T-cell (primary cell): ENCODE measurements at regions not wholly inside any gene's neighbourhood (a gene's known extent, or its start where the extent isn't known, plus 50 kb on each side); places are given as distances from the start of the nearest gene placed in this dataset.

Experiments
- ATAC-seq, 4 experiments: fragments of 200-7000 bp in 3 of 4; fragments of 150-1000 bp in 1 of 4; cut with Tn5 transposase; replicated peaks in 1 of 4; 1 replicate in 3 of 4; 2 replicates in 1 of 4; pipeline ENCODE4 v1.10.0; 2021; ENCODE audit warnings: moderate library complexity in 3 of 4, mild to moderate bottlenecking in 2 of 4, moderate number of reproducible peaks in 1 of 4
- CTCF ChIA-PET, 2 donors: fragments of 300-600 bp; sonication (Branson Sonifier 250); formaldehyde crosslinking; loops; one replicate each; lab custom pipeline; 2022; ENCODE audit warnings: antibody characterized with exemption in 2 of 2; lab: Charles Lee
- POLR2A ChIA-PET, 2 donors: fragments of 300-600 bp; sonication (Branson Sonifier 250); formaldehyde crosslinking; loops; one replicate each; lab custom pipeline; 2022; ENCODE audit warnings: antibody characterized with exemption in 2 of 2; lab: Charles Lee
- DNase-seq, 35 experiments: peaks; one replicate each; pipeline versions ENCODE4 v3.0.0 to v3.0.0-alpha.2; 2013 to 2023
- H3K27ac ChIP-seq: one replicate; pipeline ENCODE4 v1.5.1; 2013; ENCODE audit warnings: low read length
- H3K27me3 ChIP-seq, 2 experiments: replicated peaks in 1 of 2; 1 replicate in 1 of 2; 2 replicates in 1 of 2; pipeline versions ENCODE4 v1.6.1 to v1.7.0; 2013; ENCODE audit warnings: low read length in 1 of 2, mixed read lengths in 1 of 2; ENCODE audit not compliant: control insufficient read depth in 2 of 2, insufficient read depth in 2 of 2; ENCODE audit errors: extremely low read depth in 1 of 2
- H3K36me3 ChIP-seq, 2 donors: 1 replicate in 1 of 2; 2 replicates in 1 of 2; pipeline versions ENCODE4 v1.6.1 to v1.7.0; 2013; ENCODE audit warnings: low read length in 1 of 2; ENCODE audit not compliant: control insufficient read depth in 2 of 2, insufficient read depth in 1 of 2; ENCODE audit errors: extremely low read depth in 1 of 2
- H3K4me1 ChIP-seq, 2 experiments: 1 replicate in 1 of 2; 2 replicates in 1 of 2; pipeline versions ENCODE4 v1.6.1 to v1.7.0; 2013; ENCODE audit warnings: low read length in 2 of 2, mixed read lengths in 1 of 2; ENCODE audit not compliant: insufficient read depth in 2 of 2, control insufficient read depth in 1 of 2; ENCODE audit errors: extremely low read depth in 1 of 2
- H3K4me3 ChIP-seq, 2 donors: 1 replicate in 1 of 2; 2 replicates in 1 of 2; pipeline versions ENCODE4 v1.5.1 to v1.7.0; 2013; ENCODE audit warnings: mild to moderate bottlenecking in 2 of 2, low read length in 1 of 2, moderate library complexity in 1 of 2; ENCODE audit not compliant: control insufficient read depth in 1 of 2; ENCODE audit errors: extremely low read depth in 1 of 2
- H3K9me3 ChIP-seq: 2 replicates; pipeline ENCODE4 v1.7.0; 2013
- H3K27ac Mint-ChIP-seq, 2 donors: one replicate each; pipeline ENCODE4 v1.8.0; 2020 to 2021; ENCODE audit warnings: mild to moderate bottlenecking in 2 of 2, mixed read lengths in 2 of 2
- H3K27me3 Mint-ChIP-seq, 2 donors: one replicate each; pipeline ENCODE4 v1.8.0; 2021 to 2022; ENCODE audit warnings: mixed read lengths in 2 of 2
- H3K36me3 Mint-ChIP-seq: one replicate; pipeline ENCODE4 v1.8.0; 2021; ENCODE audit warnings: mixed read lengths
- H3K4me1 Mint-ChIP-seq, 3 donors: one replicate each; pipeline ENCODE4 v1.8.0; 2020 to 2022; ENCODE audit warnings: mixed read lengths in 3 of 3, mild to moderate bottlenecking in 1 of 3
- H3K4me3 Mint-ChIP-seq, 3 donors: one replicate each; pipeline ENCODE4 v1.8.0; 2020 to 2022; ENCODE audit warnings: mild to moderate bottlenecking in 3 of 3, mixed read lengths in 3 of 3, moderate library complexity in 3 of 3
- H3K9me3 Mint-ChIP-seq, 3 donors: one replicate each; pipeline ENCODE4 v1.8.0; 2020 to 2022; ENCODE audit warnings: mixed read lengths in 3 of 3
- WGBS: methylation state at CpG from one replicate; pipeline ENCODE4 v1.1.5; 2013; ENCODE audit warnings: missing lambda C conversion rate; ENCODE audit not compliant: insufficient coverage; 5-methylcytosine and 5-hydroxymethylcytosine counted together

- WGBS: no CpG with 5 or more reads among the region's 2 CpGs
- no peak overlapping the region for H3K4me3 Mint-ChIP-seq
- ChIA-PET POLR2A (no interaction called here), CTCF (no interaction called here)
- no peaks in the 10 kb centered on the region for H3K9me3 ChIP-seq
- H3K9me3 Mint-ChIP-seq: peaks cover 0 to 7% (median 0%) of the 10 kb centered on the region in 3 donors
- H3K4me1 Mint-ChIP-seq: no peaks in the 10 kb centered on the region
- H3K27ac Mint-ChIP-seq: no peak overlapping the region
- no peak overlapping the region for H3K4me3 ChIP-seq
- peaks cover 0 to 3% of the 10 kb centered on the region in 2 experiments for H3K27me3 ChIP-seq
- DNase-seq (no peak), ATAC-seq (no peak)
- H3K27ac ChIP-seq: no peak overlapping the region
- no peaks in the 10 kb centered on the region for H3K36me3 ChIP-seq
- H3K36me3 Mint-ChIP-seq: no peaks in the 10 kb centered on the region
- no peaks in the 10 kb centered on the region for H3K4me1 ChIP-seq
- H3K27me3 Mint-ChIP-seq: peaks cover 8 to 10% of the 10 kb centered on the region in 2 donors
These were observed 201.2 kb downstream of the HS3ST3A1 start for GRCh38 chr17:13400491-13400890.

GRCh38 chr17:13398853-13399252, 202.9 kb downstream of the HS3ST3A1 start:
- H3K4me1 ChIP-seq: no peaks in the 10 kb centered on the region
- no peaks in the 10 kb centered on the region for H3K36me3 ChIP-seq
- POLR2A ChIA-PET: no interaction called here
- CTCF ChIA-PET: no interaction called here
- H3K27ac ChIP-seq: no peak overlapping the region
- H3K27me3 Mint-ChIP-seq: peaks cover 3 to 5% of the 10 kb centered on the region in 2 donors
- H3K27ac Mint-ChIP-seq: no peak overlapping the region
- H3K36me3 Mint-ChIP-seq: no peaks in the 10 kb centered on the region
- H3K27me3 ChIP-seq: peaks cover 0 to 3% of the 10 kb centered on the region in 2 experiments
- no peak overlapping the region for H3K4me3 ChIP-seq
- no peaks in the 10 kb centered on the region for H3K4me1 Mint-ChIP-seq
- no peak overlapping the region for H3K4me3 Mint-ChIP-seq
- H3K9me3 Mint-ChIP-seq: no peaks in the 10 kb centered on the region
- ATAC-seq (no peak), DNase-seq (no peak)
- no peaks in the 10 kb centered on the region for H3K9me3 ChIP-seq
- 89% methylated on average over 1 of the region's 1 CpG for WGBS

GRCh38 chr17:13398091-13398490, 203.6 kb downstream of the HS3ST3A1 start:
- H3K36me3 ChIP-seq: no peaks in the 10 kb centered on the region
- H3K27me3 ChIP-seq: peaks cover 0 to 3% of the 10 kb centered on the region in 2 experiments
- ChIA-PET CTCF (no interaction called here), POLR2A (no interaction called here)
- H3K27ac ChIP-seq: no peak overlapping the region
- Mint-ChIP-seq H3K36me3 (no peaks in the 10 kb centered on the region), H3K27ac (no peak overlapping the region), H3K9me3 (no peaks in the 10 kb centered on the region), H3K4me1 (no peaks in the 10 kb centered on the region), H3K27me3 (peaks cover 0 to 5% of the 10 kb centered on the region in 2 donors), H3K4me3 (no peak overlapping the region)
- ATAC-seq: no peak
- no peak overlapping the region for H3K4me3 ChIP-seq
- no peaks in the 10 kb centered on the region for H3K9me3 ChIP-seq
- DNase-seq: no peak
- no peaks in the 10 kb centered on the region for H3K4me1 ChIP-seq
- WGBS: no CpG with 5 or more reads among the region's 1 CpG

GRCh38 chr17:13395862-13396261, 205.9 kb downstream of the HS3ST3A1 start:
- no peak overlapping the region for H3K27ac ChIP-seq
- H3K4me3 Mint-ChIP-seq: no peak overlapping the region
- H3K4me1 ChIP-seq: no peaks in the 10 kb centered on the region
- ChIA-PET POLR2A (interaction anchor here in 1 of 2 donors (0.6 kb wide), 1 partner anchor 103 kb away, joined by 4 read pairs; no protein-coding TSS in a partner anchor), CTCF (interaction anchor here in 1 of 2 donors (0.6 kb wide), 1 partner anchor 1703 kb away, joined by 7 read pairs; no protein-coding TSS in a partner anchor)
- DNase-seq: no peak
- H3K27me3 ChIP-seq: peaks cover 0 to 3% of the 10 kb centered on the region in 2 experiments
- 80% methylated on average over 1 of the region's 1 CpG for WGBS
- ATAC-seq: no peak
- no peaks in the 10 kb centered on the region for H3K9me3 ChIP-seq
- H3K36me3 ChIP-seq: no peaks in the 10 kb centered on the region
- no peaks in the 10 kb centered on the region for H3K36me3 Mint-ChIP-seq
- no peak overlapping the region for H3K27ac Mint-ChIP-seq
- peaks cover 0 to 4% of the 10 kb centered on the region in 2 donors for H3K27me3 Mint-ChIP-seq
- H3K4me1 Mint-ChIP-seq: no peaks in the 10 kb centered on the region
- no peak overlapping the region for H3K4me3 ChIP-seq
- no peaks in the 10 kb centered on the region for H3K9me3 Mint-ChIP-seq

- no peaks in the 10 kb centered on the region for H3K9me3 ChIP-seq
- no peak overlapping the region for H3K4me3 Mint-ChIP-seq
- ATAC-seq (no peak), DNase-seq (no peak)
- no peaks in the 10 kb centered on the region for H3K36me3 Mint-ChIP-seq
- ChIA-PET POLR2A (interaction anchor here in 1 of 2 donors (0.6 kb wide), 1 partner anchor 104 kb away, joined by 4 read pairs; no protein-coding TSS in a partner anchor), CTCF (interaction anchor here in 1 of 2 donors (0.6 kb wide), 1 partner anchor 1703 kb away, joined by 7 read pairs; no protein-coding TSS in a partner anchor)
- no peaks in the 10 kb centered on the region for H3K4me1 ChIP-seq
- no peak overlapping the region for H3K27ac ChIP-seq
- H3K9me3 Mint-ChIP-seq: no peaks in the 10 kb centered on the region
- peaks cover 0 to 3% of the 10 kb centered on the region in 2 experiments for H3K27me3 ChIP-seq
- H3K27ac Mint-ChIP-seq: no peak overlapping the region
- 81% methylated on average over 8 of the region's 8 CpGs for WGBS
- peaks cover 0 to 4% of the 10 kb centered on the region in 2 donors for H3K27me3 Mint-ChIP-seq
- no peak overlapping the region for H3K4me3 ChIP-seq
- no peaks in the 10 kb centered on the region for H3K36me3 ChIP-seq
- no peaks in the 10 kb centered on the region for H3K4me1 Mint-ChIP-seq
These were observed 206.4 kb downstream of the HS3ST3A1 start for GRCh38 chr17:13395346-13395745.

- H3K4me1 ChIP-seq: no peaks in the 10 kb centered on the region
- WGBS: 97% methylated on average over 4 of the region's 12 CpGs
- Mint-ChIP-seq H3K4me1 (no peaks in the 10 kb centered on the region), H3K4me3 (no peak overlapping the region), H3K27me3 (peaks cover 0 to 4% of the 10 kb centered on the region in 2 donors), H3K27ac (no peak overlapping the region), H3K36me3 (no peaks in the 10 kb centered on the region), H3K9me3 (no peaks in the 10 kb centered on the region)
- DNase-seq (no peak), ATAC-seq (no peak)
- POLR2A ChIA-PET: no interaction called here
- no peaks in the 10 kb centered on the region for H3K27me3 ChIP-seq
- no peaks in the 10 kb centered on the region for H3K9me3 ChIP-seq
- CTCF ChIA-PET: no interaction called here
- no peaks in the 10 kb centered on the region for H3K36me3 ChIP-seq
- H3K4me3 ChIP-seq: no peak overlapping the region
- no peak overlapping the region for H3K27ac ChIP-seq
These were observed 207.7 kb downstream of the HS3ST3A1 start for GRCh38 chr17:13393841-13394710.
